ENCODE measurements at regions not wholly inside any gene's neighbourhood (a gene's known extent, or its start where the extent isn't known, plus 50 kb on each side); places are given as distances from the start of the nearest gene placed in this dataset.

DNA sequence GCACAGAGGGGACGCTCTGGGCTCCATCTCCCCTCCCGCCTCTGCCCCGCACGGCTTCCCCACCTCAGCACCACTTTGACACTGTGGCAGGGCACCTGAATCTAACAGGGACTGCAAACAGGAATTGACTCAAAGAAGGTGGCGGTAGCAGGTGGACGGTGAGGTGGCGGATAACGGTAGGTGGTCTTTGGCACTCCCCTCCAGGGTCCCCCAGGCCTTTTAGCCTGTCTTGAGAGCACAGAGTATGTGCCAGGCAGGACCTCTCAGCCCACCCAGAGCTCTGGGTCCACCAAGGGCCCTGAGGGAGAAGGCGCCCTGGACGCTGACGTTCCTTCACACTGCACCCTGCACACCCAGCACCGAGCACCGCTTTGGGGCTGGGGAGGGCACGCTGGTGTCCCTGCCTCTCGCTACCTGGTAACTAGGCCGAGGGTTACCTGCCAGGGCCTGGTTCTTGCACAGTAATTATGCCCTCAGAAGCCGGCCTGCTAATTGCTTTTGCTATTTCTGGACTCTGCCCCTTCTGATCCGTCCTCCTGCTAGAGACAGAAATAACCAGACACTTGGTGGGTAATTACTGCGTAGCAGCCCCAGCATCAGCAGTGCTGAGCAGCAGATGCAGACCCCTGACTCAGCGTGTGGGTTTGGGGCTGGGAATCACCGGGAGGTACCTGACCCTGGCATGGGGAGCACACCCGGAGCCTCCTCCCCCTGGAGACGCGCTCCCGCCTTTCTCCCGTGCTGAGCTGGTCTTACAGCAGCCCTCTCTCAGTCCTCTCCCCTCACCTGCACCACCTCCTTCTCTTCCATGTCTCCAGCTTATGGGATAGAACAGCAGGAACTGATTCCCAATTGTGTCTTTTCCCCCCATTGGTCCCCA is 103.3 kb upstream of the B3GAT1 start:
- H3K4me3 ChIP-seq (ENCODE audit: low read depth, low read length): no peak overlapping the region

DNA sequence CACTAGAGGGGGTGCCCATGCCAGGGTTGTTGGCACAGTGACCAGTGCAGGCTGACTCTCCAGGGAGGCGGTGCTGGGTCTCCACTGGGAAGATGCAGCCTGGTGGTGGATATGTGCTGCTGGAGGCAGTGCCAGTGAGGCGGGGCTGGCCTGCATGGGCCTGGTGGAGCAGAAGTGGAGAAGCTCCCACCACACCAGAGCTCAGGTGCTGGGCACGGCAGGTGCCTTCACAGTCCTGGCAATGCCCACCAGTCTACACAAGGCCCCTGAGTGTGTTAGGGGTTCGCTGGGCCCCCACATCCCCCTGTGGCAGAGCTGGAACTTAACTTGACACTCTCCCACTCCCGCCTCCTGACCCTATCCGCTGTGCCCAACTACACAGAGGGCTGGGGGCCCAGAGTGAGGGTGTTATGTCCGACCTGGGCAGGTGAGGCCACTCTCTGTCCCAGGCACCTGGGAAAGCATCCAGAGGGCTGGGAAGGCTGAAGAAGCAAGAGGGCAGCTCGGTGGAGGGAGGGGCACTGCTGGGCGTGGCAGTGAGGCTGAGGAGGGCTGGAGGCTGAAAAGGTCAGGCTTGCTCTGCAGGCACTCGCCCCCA is 102.4 kb upstream of the B3GAT1 start:
- TF ChIP-seq, protein P1, sequence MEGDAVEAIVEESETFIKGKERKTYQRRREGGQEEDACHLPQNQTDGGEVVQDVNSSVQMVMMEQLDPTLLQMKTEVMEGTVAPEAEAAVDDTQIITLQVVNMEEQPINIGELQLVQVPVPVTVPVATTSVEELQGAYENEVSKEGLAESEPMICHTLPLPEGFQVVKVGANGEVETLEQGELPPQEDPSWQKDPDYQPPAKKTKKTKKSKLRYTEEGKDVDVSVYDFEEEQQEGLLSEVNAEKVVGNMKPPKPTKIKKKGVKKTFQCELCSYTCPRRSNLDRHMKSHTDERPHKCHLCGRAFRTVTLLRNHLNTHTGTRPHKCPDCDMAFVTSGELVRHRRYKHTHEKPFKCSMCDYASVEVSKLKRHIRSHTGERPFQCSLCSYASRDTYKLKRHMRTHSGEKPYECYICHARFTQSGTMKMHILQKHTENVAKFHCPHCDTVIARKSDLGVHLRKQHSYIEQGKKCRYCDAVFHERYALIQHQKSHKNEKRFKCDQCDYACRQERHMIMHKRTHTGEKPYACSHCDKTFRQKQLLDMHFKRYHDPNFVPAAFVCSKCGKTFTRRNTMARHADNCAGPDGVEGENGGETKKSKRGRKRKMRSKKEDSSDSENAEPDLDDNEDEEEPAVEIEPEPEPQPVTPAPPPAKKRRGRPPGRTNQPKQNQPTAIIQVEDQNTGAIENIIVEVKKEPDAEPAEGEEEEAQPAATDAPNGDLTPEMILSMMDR (IDR thresholded peaks at IDR 0.05; ENCODE audit: low read depth, low read length): no peak
- no peak overlapping the region for H3K4me3 ChIP-seq (ENCODE audit: low read depth, low read length)

More for the DNA sequence above, 103.3 kb upstream of the B3GAT1 start:
- TF ChIP-seq, protein P1 (IDR thresholded peaks at IDR 0.05; ENCODE audit: low read depth, low read length): no peak

DNA sequence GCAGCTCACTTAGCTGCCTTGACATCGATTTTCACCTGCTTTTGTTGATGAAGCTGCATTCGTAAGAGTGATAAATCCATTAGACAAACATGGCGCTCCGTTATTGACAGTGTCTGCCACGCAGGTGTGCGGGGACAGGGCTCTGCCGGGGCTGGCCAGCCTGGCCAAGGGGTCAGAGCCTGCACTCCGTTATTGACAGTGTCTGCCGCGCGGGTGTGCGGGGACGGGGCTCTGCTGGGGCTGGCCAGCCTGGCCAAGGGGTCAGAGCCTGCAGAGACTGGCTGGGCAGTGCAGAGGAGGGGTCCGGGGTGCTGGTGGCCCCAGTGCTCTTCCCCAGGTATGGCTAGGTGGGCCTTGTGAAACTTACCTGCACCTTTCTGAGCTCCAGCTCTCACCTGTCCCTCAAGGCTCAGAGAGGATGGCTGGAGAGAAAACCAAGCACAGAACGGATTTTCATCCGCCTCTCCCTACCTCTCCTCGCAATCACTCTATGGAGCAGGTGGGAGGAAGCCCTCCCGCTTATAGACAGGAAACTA is 101.6 kb upstream of the B3GAT1 start:
- TF ChIP-seq, protein P1 (IDR thresholded peaks at IDR 0.05; ENCODE audit: low read depth, low read length): no peak
- H3K4me3 ChIP-seq (ENCODE audit: low read depth, low read length): no peak overlapping the region

DNA sequence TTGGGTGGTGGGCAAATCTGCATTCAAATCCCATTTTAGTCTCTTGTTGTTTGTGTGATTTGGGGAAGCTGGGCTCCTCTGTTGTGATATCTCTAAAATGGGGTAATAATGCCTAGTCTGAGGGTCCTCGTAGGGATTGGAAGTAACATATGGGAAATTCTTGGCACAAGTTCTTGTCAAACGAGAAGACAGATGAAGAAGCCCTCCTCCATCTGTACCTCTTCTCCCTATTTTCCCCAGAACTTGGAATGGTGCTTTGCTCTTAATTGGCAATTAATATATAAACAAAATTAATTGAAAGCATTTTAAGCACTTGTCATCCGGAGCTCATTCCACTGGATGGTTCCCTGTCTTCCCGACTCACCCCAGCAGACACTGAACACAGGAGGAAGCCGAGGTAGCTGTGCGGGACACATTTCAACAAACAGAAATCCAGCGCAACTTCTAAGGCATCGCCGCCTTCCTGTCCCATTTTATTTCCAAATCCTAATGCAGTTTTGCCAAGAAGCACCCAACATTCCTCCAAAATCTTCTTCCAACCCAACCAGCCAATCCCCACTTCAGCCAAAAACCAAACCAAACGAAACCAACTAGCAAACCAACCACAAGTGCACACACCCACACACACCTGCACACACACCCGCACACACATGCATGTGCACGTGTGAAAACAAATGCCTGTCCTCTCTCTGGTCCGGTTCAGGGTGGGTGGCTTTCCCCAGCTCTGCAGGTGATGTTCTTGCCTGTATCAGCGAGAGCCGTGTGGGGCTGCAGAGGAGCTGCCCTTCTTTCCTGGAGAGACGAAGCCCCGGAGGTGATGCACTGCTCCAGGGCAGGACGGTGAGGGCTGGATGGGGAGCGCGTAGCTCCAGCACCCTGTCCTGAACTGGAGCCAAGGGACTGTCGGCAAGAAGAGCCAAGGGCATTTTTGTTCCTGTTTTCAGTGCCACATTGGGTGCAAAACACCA is 100.8 kb upstream of the B3GAT1 start:
- TF ChIP-seq, protein P1 (IDR thresholded peaks at IDR 0.05; ENCODE audit: low read depth, low read length): no peak
- no peak overlapping the region for H3K4me3 ChIP-seq (ENCODE audit: low read depth, low read length)

DNA sequence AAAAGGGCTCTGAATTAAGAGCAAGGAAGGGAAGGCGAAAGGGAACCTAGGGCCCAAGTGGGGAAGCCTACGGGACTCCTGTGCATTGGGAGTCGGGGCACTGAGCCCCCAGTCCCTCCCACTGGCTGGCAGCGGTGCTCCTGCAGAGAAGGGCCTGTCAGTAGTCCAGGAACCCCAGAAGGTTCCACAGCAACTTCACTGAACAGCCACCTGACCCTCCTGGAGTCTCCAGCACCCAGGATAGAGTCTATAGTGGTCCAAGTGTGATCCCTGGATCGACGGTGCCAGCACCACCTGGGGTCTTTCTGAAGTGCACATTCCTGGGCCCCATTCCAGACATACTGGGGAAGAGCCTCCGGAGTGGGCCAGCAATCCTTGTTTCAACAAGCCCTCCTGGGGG is 100.0 kb upstream of the B3GAT1 start:
- no peak overlapping the region for H3K4me3 ChIP-seq (ENCODE audit: low read depth, low read length)
- TF ChIP-seq, protein P1 (IDR thresholded peaks at IDR 0.05; ENCODE audit: low read depth, low read length): no peak

DNA sequence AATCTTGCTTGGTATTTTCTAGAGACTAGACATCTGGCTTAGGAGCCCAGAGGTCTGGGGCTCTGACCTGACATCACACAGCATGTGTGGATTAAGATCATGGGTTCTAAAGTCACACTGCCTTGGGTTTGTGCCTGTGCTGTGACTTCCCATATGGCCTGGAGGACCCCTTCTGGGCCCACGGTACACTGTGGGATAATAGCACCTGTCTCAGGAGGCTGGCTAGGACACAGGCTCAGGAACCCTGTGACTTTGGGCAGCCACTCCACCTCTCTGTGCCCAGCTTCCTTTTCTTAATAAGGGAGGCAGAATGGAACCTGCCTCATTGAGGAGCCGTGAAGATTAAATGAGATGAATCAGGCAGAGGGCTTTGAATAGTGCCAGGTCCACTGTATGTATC is 99.2 kb upstream of the B3GAT1 start:
- TF ChIP-seq, protein P1 (IDR thresholded peaks at IDR 0.05; ENCODE audit: low read depth, low read length): no peak
- H3K4me3 ChIP-seq (ENCODE audit: low read depth, low read length): no peak overlapping the region
